SIG-M5 treated with dmso at 0.1 percent for 504 hours (cell line): ENCODE measurements at regions not wholly inside any gene's neighbourhood (a gene's known extent, or its start where the extent isn't known, plus 50 kb on each side); places are given as distances from the start of the nearest gene placed in this dataset.
A peak's percentile ranks its signal among the peaks of the same experiment; 100 is the strongest.
"Not testable (repeated sequence)": the region's sequence is repeated elsewhere in the genome, so short reads cannot be mapped to it uniquely, and the experiment has no call there.

Source experiments
- DNase-seq: peaks from one replicate; lab custom pipeline; 2025; ENCODE audit not compliant: unreplicated experiment; lab: John Stamatoyannopoulos, UW

- DNase-seq: peak; percentile 60
Observed at GRCh38 chr7:149714081-149714909, 59.1 kb downstream of the ZNF467 start.

DNA sequence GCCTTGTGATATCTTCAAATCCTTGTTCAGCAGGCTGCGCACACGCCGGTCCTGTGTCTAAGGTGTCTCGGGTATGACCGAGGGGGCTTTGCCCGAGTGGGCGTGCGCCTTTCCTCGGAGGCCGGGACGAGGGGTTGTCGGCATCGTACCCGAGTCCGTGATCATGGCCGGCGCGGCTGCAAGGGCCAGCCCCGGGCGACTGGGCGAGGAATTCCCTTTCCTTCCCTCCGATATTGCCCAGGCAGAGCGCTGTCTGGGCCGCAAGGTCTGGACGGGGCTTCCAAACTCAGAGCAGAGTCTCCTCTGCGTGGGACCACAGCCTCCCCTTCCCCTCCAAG is 59.7 kb downstream of the ZNF467 start:
- DNase-seq: no peak

DNA sequence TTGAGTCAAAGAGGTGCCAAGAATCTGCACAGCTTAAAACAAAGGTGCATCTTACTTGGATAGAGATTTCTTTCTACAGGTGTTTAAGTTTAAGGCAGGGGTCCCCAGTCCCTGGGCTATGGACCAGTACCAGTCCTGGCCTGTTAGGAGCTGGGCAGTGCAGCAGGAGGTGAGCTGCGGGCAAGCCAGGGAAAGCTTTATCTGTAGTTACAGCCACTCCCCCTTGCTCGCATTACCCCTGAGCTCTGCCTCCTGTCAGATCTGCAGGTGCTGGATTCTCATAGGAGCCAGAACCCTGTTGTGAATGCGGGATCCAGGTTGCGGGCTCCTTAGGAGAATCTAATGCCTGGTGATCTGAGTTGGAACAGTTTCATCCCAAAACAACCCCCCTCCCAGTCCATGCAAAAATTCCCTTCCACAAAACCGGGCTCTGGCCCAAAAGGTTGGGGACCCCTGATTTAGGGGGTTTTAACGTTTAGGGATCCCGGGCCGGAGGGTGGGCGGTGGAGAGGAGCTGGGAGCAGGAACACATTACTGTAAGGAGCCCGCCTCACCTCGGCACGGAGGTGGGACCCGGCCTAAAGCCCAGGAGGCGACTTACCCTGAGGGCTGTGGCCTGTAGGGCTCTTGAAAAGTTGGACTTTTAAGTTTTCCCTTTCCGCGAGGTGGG is 60.2 kb downstream of the ZNF467 start:
- no peak for DNase-seq

- no peak for DNase-seq
Observed at GRCh38 chr7:149708026-149708425, 65.4 kb downstream of the ZNF467 start.

- DNase-seq: peak; percentile 15
Observed at GRCh38 chr7:149707448-149707886, 65.9 kb downstream of the ZNF467 start.

- DNase-seq: no peak
Observed at GRCh38 chr7:149706398-149706797, 67.0 kb downstream of the ZNF467 start.

- DNase-seq: no peak
Observed at GRCh38 chr7:149704507-149704906, 68.9 kb downstream of the ZNF467 start.

GRCh38 chr7:149703044-149703650 is 70.2 kb downstream of the ZNF467 start:
- no peak for DNase-seq

GRCh38 chr7:149701495-149702240 is 71.7 kb downstream of the ZNF467 start:
- no peak for DNase-seq

DNA sequence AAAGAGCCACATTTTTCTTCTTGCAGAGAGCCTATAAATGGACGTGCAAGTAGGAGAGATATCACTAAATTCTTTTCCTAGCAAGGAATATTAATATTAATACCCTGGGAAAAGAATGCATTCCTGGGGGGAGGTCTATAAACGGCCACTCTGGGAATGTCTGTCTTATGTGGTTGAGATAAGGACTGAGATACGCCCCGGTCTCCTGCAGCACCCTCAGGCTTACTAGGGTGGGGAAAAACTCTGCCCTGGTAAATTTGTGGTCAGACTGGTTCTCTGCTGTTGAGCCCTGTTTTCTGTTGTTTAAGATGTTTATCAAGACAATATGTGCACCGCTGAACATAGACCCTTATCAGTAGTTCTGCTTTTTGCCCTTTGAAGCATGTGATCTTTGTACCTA is 75.6 kb downstream of the ZNF467 start:
- not testable (repeated sequence) for DNase-seq

DNA sequence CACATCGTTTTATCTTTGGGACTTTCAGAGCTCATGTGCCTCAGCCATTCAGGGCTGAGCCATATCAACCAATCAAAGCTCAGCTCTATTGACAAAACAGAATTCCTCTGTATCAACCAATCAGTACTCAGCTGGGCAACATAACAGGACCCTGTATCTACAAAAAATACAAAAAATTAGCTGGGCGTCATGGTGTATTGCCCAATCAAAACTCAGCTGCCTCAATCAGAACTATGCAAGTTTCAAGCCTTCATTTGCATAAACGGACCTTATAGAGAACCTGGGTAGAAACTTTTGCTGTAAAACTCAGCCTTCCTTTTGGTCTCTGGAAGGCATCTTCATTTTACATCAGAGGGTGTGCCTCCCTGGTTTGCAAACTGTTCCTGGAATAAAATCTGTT is 77.1 kb downstream of the ZNF467 start:
- DNase-seq: no peak

DNA sequence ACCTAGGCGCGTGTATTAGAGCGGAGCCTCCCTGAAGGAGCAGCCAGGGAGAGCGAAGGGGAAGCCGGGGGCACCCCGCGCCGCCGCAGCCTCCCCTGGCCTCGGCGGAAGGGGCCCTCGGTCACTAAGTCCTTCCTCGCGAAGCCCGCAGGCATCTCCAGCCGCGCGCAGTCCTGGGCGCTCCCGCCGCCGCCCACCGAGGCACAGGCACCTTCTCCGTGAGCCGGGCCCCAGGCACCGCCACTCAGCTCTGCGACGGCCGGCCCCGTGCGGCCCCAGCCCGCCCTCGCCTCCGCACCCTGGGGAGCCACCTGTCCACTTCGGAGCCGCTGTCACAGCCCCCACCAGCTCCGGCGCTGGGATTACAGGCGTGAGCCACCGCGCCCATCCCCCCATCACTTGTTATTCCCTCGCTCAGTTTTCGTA is 80.8 kb downstream of the ZNF467 start:
- no peak for DNase-seq

DNA sequence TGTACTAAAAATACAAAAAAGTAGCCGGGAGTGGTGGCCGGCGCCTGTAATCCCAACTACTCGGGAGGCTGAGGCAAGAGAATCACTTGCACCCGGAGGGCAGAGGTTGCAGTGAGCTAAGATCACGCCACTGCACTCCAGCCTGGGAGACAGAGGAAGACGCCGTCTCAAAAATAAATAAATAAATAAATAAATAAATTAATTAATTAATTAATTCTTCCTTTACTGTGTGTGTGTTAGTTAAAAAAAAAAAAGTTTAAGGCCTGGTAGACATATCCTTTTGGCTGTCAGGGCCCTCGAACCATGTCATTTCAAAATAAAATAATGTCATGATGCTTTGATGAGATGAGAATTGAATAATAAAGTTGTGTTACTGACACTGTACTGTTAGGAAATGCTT is 81.3 kb downstream of the ZNF467 start:
- DNase-seq: no peak

DNA sequence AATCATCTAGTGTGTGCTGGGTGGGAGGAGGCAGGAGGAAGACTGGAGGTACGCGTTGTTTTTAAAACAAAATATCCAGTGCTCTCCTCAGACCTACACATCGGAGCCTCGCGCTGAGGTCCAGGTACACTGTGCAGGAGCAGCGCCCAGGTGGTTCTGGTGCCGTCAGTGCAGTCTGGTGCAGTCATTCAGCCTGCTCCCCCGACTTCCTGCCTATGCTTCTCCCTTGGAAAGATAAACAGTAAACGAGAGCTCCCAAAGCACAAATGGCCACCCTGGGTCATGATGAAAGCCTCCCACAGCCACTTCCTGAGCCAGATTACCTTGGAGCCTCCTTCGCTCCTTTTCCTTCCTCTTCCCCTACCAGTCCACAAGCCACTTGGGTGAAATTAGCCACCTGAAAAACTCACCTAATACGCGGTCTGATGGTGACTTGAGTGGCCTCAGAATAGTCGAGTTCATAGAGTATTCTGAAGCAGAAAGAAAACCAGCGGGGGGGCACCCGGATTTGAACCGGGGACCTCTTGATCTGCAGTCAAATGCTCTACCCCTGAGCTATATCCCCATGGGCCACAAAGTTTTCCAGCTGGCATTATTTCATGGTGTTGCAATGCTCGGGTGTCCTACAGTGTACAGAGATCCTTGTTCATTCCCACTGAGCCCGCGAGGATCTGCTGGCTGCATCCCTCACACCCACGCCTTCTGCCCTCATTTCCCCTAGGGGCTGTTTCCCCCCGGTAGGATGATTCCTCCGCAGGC is 82.5 kb downstream of the ZNF467 start:
- peak; percentile 45 for DNase-seq

GRCh38 chr7:149689291-149689721 is 84.1 kb downstream of the ZNF467 start:
- no peak for DNase-seq

DNA sequence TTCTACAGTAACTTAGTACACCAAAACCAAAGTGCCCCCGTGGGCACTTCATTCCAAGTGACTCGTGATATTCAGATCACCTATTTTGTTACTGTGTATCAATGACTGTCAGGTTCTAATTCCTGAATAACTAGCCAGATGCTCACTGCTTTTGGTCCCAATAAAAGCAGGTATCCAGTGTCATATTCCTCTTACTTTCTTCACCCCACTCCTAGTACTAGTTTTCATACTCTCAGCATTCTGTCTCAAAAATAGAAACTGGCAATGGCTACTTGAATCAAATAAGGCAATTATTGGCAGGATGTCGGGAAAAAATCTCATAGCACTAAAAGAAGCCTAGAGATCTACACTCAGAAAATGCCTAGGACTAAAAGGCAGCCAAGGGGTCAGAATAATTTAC is 84.6 kb downstream of the ZNF467 start:
- DNase-seq: no peak

GRCh38 chr7:149687820-149688219 is 85.6 kb downstream of the ZNF467 start:
- not testable (repeated sequence) for DNase-seq

GRCh38 chr7:149686449-149686848 is 86.9 kb downstream of the ZNF467 start:
- no peak for DNase-seq

GRCh38 chr7:149686011-149686410 is 87.4 kb downstream of the ZNF467 start:
- DNase-seq: peak; percentile 68

DNA sequence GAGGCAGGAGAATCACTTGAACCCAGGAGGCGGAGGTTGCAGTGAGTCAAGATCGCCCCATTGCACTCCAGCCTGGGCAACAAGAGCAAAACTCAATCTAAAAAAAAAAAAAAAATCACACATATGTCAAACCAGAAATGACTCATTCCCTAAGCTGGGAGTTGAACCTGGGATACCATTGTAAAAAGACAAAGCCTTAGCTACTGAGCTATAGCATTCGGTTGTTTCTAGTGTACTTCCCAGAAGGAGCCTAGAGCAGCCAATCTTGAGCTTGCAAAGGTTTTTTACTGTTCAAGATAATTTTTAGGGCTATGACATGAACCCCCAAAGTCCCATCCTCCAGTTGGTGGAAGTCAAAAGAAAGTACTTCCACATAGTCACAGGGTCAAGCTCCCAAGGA is 87.9 kb downstream of the ZNF467 start:
- no peak for DNase-seq

DNA sequence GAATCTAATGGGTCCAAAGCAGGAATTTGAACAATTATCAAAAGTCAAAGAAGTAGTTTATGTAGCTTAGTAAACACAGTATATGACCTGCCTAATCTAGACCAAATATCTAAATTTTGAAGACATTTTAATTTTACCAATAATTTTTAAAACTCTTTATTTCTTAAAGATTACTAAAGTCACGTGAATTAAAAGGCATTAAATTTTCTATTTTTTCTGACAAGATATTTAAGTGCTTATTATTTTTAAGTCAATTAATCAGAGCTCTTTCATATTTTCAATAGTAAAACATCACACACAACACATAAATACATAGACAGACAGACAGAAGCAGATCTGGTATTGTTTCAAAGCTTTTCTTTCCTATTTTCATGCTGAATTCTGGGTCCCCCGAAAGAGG is 89.5 kb downstream of the ZNF467 start:
- no peak for DNase-seq
